Epithelial cell of esophagus (primary cell): ENCODE measurements at regions not wholly inside any gene's neighbourhood (a gene's known extent, or its start where the extent isn't known, plus 50 kb on each side); places are given as distances from the start of the nearest gene placed in this dataset.

ENCODE experiments used
- DNase-seq: peaks from one replicate; pipeline ENCODE4 v3.0.0; 2010; ENCODE audit warnings: low read depth
- H3K4me3 ChIP-seq: 2 replicates; pipeline ENCODE4 v1.5.1; 2011; ENCODE audit warnings: mild to moderate bottlenecking, low read length, control low read depth
- TF ChIP-seq, protein P1 (sequence below): IDR thresholded peaks from 2 replicates; pipeline ENCODE4 v1.5.1; 2011; ENCODE audit warnings: low read depth, mild to moderate bottlenecking, low read length, control low read depth, inconsistent platforms; ENCODE audit not compliant: insufficient read depth; ENCODE audit errors: missing control alignments

DNA sequence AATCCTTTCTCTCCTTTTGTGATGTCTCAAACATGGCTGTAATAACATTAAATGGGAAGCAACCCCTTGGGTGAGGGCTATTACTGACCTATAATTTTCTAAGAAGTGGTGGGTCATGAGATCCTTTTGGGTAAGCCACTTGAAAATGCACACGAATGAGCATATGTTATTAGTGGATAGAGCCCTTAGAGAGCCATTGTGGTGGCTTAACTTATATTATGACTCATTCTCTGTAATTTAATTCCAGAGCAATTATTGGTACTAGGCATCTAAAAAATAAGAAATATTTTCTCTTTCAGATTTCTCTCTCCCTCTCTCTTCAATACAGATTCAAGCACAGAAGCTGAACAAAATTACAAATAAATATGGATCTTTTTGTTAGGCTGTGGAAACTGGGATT, 1177.4 kb upstream of the PHF14 start:
- no peak for DNase-seq
- no peak overlapping the region for H3K4me3 ChIP-seq
- TF ChIP-seq, protein P1, sequence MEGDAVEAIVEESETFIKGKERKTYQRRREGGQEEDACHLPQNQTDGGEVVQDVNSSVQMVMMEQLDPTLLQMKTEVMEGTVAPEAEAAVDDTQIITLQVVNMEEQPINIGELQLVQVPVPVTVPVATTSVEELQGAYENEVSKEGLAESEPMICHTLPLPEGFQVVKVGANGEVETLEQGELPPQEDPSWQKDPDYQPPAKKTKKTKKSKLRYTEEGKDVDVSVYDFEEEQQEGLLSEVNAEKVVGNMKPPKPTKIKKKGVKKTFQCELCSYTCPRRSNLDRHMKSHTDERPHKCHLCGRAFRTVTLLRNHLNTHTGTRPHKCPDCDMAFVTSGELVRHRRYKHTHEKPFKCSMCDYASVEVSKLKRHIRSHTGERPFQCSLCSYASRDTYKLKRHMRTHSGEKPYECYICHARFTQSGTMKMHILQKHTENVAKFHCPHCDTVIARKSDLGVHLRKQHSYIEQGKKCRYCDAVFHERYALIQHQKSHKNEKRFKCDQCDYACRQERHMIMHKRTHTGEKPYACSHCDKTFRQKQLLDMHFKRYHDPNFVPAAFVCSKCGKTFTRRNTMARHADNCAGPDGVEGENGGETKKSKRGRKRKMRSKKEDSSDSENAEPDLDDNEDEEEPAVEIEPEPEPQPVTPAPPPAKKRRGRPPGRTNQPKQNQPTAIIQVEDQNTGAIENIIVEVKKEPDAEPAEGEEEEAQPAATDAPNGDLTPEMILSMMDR = no peak

GRCh38 chr7:9822458-9823290, 1151.0 kb upstream of the PHF14 start:
- TF ChIP-seq, protein P1 = no peak
- DNase-seq = no peak
- no peak overlapping the region for H3K4me3 ChIP-seq

DNA sequence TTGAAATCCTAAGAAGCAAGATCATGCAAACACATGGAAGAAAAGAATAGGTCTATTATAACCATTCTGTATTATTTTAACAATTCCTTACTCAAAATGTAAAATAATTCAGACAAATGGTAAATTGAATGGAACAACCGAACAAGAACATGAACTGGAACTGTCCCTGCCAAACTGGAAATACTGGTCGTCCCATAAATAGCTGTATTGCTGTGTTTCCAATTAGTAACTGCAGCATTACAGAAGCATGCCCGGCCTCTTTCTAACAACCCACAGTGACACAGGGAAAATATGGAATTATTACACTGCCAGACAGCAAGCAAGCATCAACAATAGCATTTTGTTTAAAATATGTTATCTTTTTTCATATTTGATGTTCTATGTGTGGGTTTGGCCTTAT, 1138.5 kb upstream of the PHF14 start:
- peak; percentile 62 for DNase-seq
- H3K4me3 ChIP-seq = no peak overlapping the region
- TF ChIP-seq, protein P1 = no peak

GRCh38 chr7:9836671-9837070, 1137.0 kb upstream of the PHF14 start:
- no peak for DNase-seq
- TF ChIP-seq, protein P1 = no peak

GRCh38 chr7:9842301-9842700, 1131.4 kb upstream of the PHF14 start:
- no peak overlapping the region for H3K4me3 ChIP-seq
- TF ChIP-seq, protein P1 = no peak
- DNase-seq = no peak

More at GRCh38 chr7:9836671-9837070, 1137.0 kb upstream of the PHF14 start:
- H3K4me3 ChIP-seq = no peak overlapping the region

GRCh38 chr7:9846902-9847301, 1126.8 kb upstream of the PHF14 start:
- no peak for DNase-seq
- TF ChIP-seq, protein P1 = no peak
- no peak overlapping the region for H3K4me3 ChIP-seq

GRCh38 chr7:9854605-9855004, 1119.1 kb upstream of the PHF14 start:
- H3K4me3 ChIP-seq = no peak overlapping the region
- TF ChIP-seq, protein P1 = no peak
- DNase-seq = no peak
